ENCODE measurements at regions not wholly inside any gene's neighbourhood (a gene's known extent, or its start where the extent isn't known, plus 50 kb on each side); places are given as distances from the start of the nearest gene placed in this dataset.

- TF ChIP-seq, protein P1, sequence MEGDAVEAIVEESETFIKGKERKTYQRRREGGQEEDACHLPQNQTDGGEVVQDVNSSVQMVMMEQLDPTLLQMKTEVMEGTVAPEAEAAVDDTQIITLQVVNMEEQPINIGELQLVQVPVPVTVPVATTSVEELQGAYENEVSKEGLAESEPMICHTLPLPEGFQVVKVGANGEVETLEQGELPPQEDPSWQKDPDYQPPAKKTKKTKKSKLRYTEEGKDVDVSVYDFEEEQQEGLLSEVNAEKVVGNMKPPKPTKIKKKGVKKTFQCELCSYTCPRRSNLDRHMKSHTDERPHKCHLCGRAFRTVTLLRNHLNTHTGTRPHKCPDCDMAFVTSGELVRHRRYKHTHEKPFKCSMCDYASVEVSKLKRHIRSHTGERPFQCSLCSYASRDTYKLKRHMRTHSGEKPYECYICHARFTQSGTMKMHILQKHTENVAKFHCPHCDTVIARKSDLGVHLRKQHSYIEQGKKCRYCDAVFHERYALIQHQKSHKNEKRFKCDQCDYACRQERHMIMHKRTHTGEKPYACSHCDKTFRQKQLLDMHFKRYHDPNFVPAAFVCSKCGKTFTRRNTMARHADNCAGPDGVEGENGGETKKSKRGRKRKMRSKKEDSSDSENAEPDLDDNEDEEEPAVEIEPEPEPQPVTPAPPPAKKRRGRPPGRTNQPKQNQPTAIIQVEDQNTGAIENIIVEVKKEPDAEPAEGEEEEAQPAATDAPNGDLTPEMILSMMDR (IDR thresholded peaks at IDR 0.05), result no peak
- no peak for TF ChIP-seq ZFX (IDR thresholded peaks at IDR 0.05; ENCODE audit: borderline replicate concordance)
Measured at GRCh38 chr18:68083776-68084175, 567.3 kb upstream of the DSEL start.
